ENCODE measurements at regions not wholly inside any gene's neighbourhood (a gene's known extent, or its start where the extent isn't known, plus 50 kb on each side); places are given as distances from the start of the nearest gene placed in this dataset.

DNA sequence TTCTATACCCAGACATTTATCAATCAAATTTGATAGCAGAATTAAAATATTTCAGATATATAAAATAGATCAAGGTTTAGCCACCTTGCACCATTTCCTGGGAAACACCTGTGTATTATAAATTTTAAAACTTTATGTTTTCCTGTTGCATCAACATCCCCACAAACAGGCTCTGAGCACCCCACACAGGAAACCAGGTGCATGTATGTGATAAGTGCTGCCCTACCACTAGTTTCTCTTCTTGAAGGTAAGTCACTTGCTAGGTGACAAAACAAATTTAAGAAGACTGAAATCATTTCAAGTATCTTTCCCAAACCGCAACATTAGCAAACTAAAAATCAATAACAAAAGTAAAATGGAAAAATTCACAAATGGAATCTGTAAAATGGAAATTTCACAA, 496.1 kb upstream of the CCDC54 start:
- H3K4me3 ChIP-seq: no peak overlapping the region
- no peaks in the 10 kb centered on the region for H3K9me3 ChIP-seq
- DNase-seq: no peak
- no peaks in the 10 kb centered on the region for H3K27me3 ChIP-seq
- no peaks in the 10 kb centered on the region for H3K36me3 ChIP-seq (replicated peaks in 1 of 2; ENCODE audit: insufficient read depth in 1 of 2, low read depth in 2 of 2)
- H3K27ac ChIP-seq: no peak overlapping the region
- ATAC-seq: no peak
- no peaks in the 10 kb centered on the region for H3K4me1 ChIP-seq
- TF ChIP-seq, protein P1, sequence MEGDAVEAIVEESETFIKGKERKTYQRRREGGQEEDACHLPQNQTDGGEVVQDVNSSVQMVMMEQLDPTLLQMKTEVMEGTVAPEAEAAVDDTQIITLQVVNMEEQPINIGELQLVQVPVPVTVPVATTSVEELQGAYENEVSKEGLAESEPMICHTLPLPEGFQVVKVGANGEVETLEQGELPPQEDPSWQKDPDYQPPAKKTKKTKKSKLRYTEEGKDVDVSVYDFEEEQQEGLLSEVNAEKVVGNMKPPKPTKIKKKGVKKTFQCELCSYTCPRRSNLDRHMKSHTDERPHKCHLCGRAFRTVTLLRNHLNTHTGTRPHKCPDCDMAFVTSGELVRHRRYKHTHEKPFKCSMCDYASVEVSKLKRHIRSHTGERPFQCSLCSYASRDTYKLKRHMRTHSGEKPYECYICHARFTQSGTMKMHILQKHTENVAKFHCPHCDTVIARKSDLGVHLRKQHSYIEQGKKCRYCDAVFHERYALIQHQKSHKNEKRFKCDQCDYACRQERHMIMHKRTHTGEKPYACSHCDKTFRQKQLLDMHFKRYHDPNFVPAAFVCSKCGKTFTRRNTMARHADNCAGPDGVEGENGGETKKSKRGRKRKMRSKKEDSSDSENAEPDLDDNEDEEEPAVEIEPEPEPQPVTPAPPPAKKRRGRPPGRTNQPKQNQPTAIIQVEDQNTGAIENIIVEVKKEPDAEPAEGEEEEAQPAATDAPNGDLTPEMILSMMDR (IDR thresholded peaks at IDR 0.05): no peak
- TF ChIP-seq POLR2A (IDR thresholded peaks at IDR 0.05): no peak
- WGBS, 2 donors: 79 to 97% methylated on average over 1 of the region's 1 CpG
- intact Hi-C loops (cut with DNase I): no loop called here

DNA sequence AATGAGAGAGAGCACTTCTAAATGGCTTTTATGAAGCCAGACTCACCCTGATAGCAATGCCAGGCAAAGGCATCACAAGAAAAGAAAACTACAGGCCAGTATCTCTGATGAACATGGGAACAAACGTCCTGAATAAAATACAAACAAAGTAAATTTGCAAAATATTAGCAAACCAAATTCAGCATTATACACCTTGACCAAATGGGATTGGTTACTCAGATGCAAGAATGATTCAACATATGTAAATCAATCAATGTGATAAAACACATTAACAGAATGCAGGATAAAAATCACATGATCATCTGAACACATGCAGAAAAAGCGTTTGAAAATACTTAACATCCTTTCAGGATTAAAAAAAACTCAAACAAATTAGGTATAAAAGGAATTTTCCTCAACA, 494.9 kb upstream of the CCDC54 start:
- H3K27ac ChIP-seq: no peak overlapping the region
- H3K36me3 ChIP-seq (replicated peaks in 1 of 2; ENCODE audit: insufficient read depth in 1 of 2, low read depth in 2 of 2): no peaks in the 10 kb centered on the region
- H3K9me3 ChIP-seq: no peaks in the 10 kb centered on the region
- intact Hi-C loops (cut with DNase I): no loop called here
- no peaks in the 10 kb centered on the region for H3K4me1 ChIP-seq
- WGBS, 2 donors: 33 to 46% methylated on average over 2 of the region's 2 CpGs
- no peak for DNase-seq
- H3K27me3 ChIP-seq: no peaks in the 10 kb centered on the region
- H3K4me3 ChIP-seq: no peak overlapping the region
- no peak for ATAC-seq
- no peak for TF ChIP-seq POLR2A (IDR thresholded peaks at IDR 0.05)
- TF ChIP-seq, protein P1 (IDR thresholded peaks at IDR 0.05): no peak

DNA sequence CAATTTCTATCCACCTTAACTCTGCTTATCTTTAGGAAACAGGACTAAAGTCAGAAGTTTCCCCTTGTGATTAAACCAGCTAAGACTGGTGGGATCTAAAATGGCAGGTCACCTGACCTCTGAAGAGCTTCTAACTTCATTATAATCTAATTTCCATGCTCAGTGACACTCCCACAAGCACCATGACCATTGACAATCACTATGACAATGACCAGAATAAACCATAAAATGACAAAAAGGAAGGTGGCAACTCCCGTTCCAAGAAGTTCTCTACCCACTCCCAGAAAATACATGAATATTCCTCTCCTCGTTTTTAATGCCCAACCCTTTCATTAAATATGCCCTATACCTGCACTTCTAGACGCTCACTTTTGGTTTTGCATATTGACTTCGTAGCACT, 471.2 kb upstream of the CCDC54 start:
- no peaks in the 10 kb centered on the region for H3K27me3 ChIP-seq
- 37 to 47% methylated on average over 4 of the region's 4 CpGs for WGBS, 2 donors
- no peaks in the 10 kb centered on the region for H3K36me3 ChIP-seq (replicated peaks in 1 of 2; ENCODE audit: insufficient read depth in 1 of 2, low read depth in 2 of 2)
- no peak overlapping the region for H3K4me3 ChIP-seq
- TF ChIP-seq, protein P1 (IDR thresholded peaks at IDR 0.05): no peak
- no peak for TF ChIP-seq POLR2A (IDR thresholded peaks at IDR 0.05)
- H3K9me3 ChIP-seq: no peaks in the 10 kb centered on the region
- DNase-seq (no peak), ATAC-seq (no peak)
- intact Hi-C loops (cut with DNase I): no loop called here
- H3K4me1 ChIP-seq: no peaks in the 10 kb centered on the region
- no peak overlapping the region for H3K27ac ChIP-seq

DNA sequence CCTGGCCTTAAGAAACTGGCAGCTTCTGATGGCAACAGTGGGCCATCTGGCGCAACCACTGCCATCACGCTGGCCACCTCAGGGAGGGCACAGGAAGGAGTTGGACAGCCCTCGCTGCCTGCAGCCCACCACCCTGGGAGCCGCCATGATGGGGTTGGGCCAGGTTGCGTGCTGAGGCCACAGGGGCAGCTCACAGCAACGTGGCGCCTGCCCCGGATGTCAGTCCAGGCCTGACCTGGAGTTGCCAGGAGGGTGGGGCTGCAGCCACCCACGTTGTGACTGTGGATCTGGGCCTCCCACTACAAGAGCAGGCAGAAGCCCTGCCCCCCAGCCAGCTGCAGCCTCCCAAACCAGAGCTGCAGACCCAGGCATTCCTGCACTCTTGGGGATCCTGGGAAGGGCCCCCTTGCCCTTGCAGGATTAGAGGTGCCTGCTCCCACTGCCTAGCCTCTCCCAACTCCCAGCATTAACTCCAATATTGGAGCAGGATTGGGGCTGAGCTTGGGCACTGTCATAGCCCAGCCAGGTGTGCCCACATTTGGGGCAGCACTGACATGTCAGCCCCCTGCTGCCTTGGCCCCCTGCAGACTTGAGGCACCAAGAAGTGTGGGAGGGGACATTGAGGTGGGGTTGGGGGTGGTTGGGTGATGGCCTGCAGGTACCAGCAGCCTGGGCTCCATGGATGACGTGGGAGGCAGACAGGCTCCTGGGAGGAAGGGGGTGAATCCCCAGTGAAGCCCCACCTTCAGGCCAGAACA, 468.9 kb upstream of the CCDC54 start:
- Histone ChIP-seq H3K27me3 (no peaks in the 10 kb centered on the region), H3K4me3 (no peak overlapping the region), H3K36me3 (replicated peaks in 1 of 2; ENCODE audit: insufficient read depth in 1 of 2, low read depth in 2 of 2) (no peaks in the 10 kb centered on the region), H3K4me1 (no peaks in the 10 kb centered on the region), H3K9me3 (no peaks in the 10 kb centered on the region), H3K27ac (no peak overlapping the region)
- WGBS, 2 donors: 71 to 88% methylated on average over 3 to 10 of the region's 10 CpGs
- intact Hi-C loops (cut with DNase I): no loop called here
- TF ChIP-seq, protein P1 (IDR thresholded peaks at IDR 0.05): no peak
- TF ChIP-seq POLR2A (IDR thresholded peaks at IDR 0.05): no peak
- no peak for ATAC-seq
- no peak for DNase-seq

DNA sequence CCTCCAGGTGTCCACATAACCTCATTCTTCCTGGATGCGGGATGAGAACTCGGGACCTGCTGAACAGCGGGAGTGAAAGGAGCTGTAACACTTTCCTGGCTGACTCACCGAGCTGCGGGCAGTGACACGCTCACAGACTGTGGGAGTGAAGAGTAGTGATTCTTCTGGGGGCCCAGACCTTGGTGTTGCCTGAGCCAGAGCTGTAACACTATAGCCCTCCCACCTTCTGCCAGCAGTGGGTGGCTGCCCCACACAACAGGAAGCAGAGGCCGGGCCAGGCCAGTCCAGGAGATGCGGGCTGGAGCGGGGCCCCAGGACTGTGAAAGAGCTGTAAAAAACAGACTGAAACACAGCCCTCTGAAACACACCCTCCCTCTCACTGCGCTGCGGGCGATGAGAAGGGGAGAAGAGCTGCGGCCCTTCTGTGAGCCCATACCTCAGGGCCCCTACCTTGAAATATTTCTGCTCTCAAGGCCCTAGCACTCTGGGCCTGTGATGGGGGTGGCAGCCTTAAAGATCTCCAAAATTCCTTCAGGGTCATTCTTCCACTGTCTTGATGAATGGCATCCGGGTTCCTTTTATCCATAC, 464.0 kb upstream of the CCDC54 start:
- DNase-seq (no peak), ATAC-seq (no peak)
- WGBS, 2 donors: 59 to 75% methylated on average over 14 of the region's 14 CpGs
- Histone ChIP-seq H3K9me3 (no peaks in the 10 kb centered on the region), H3K4me1 (no peaks in the 10 kb centered on the region), H3K36me3 (replicated peaks in 1 of 2; ENCODE audit: insufficient read depth in 1 of 2, low read depth in 2 of 2) (no peaks in the 10 kb centered on the region), H3K27ac (no peak overlapping the region), H3K27me3 (no peaks in the 10 kb centered on the region), H3K4me3 (no peak overlapping the region)
- intact Hi-C loops (cut with DNase I): no loop called here
- TF ChIP-seq POLR2A (IDR thresholded peaks at IDR 0.05): no peak
- TF ChIP-seq, protein P1 (IDR thresholded peaks at IDR 0.05): no peak

Measured in body of pancreas (tissue), 4 donors.